ENCODE measurements at regions not wholly inside any gene's neighbourhood (a gene's known extent, or its start where the extent isn't known, plus 50 kb on each side); places are given as distances from the start of the nearest gene placed in this dataset.

GRCh38 chr5:69019668-69020375, 74.0 kb upstream of the SLC30A5 start:
- TF ChIP-seq FOXP2 (optimal IDR thresholded peaks at IDR 0.05; ENCODE audit: borderline replicate concordance, extremely low read depth, extremely low read length, insufficient read depth) (no peak), TAF1 (IDR thresholded peaks at IDR 0.05; ENCODE audit: borderline replicate concordance, insufficient read depth, low read length) (no peak), SIN3A (IDR thresholded peaks at IDR 0.05; ENCODE audit: borderline replicate concordance, insufficient read depth, low read length) (no peak), POLR2AphosphoS5 (IDR thresholded peaks at IDR 0.05; ENCODE audit: low read depth, low read length) (no peak)
- TF ChIP-seq, protein P1, sequence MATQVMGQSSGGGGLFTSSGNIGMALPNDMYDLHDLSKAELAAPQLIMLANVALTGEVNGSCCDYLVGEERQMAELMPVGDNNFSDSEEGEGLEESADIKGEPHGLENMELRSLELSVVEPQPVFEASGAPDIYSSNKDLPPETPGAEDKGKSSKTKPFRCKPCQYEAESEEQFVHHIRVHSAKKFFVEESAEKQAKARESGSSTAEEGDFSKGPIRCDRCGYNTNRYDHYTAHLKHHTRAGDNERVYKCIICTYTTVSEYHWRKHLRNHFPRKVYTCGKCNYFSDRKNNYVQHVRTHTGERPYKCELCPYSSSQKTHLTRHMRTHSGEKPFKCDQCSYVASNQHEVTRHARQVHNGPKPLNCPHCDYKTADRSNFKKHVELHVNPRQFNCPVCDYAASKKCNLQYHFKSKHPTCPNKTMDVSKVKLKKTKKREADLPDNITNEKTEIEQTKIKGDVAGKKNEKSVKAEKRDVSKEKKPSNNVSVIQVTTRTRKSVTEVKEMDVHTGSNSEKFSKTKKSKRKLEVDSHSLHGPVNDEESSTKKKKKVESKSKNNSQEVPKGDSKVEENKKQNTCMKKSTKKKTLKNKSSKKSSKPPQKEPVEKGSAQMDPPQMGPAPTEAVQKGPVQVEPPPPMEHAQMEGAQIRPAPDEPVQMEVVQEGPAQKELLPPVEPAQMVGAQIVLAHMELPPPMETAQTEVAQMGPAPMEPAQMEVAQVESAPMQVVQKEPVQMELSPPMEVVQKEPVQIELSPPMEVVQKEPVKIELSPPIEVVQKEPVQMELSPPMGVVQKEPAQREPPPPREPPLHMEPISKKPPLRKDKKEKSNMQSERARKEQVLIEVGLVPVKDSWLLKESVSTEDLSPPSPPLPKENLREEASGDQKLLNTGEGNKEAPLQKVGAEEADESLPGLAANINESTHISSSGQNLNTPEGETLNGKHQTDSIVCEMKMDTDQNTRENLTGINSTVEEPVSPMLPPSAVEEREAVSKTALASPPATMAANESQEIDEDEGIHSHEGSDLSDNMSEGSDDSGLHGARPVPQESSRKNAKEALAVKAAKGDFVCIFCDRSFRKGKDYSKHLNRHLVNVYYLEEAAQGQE (IDR thresholded peaks at IDR 0.05; ENCODE audit: insufficient read depth in 1 of 2, low read depth in 2 of 2, low read length in 2 of 2) = no peak

- no peak for TF ChIP-seq POLR2AphosphoS5 (IDR thresholded peaks at IDR 0.05; ENCODE audit: low read depth, low read length)
- no peak for TF ChIP-seq SIN3A (IDR thresholded peaks at IDR 0.05; ENCODE audit: borderline replicate concordance, insufficient read depth, low read length)
- TF ChIP-seq TAF1 (IDR thresholded peaks at IDR 0.05; ENCODE audit: borderline replicate concordance, insufficient read depth, low read length) = no peak
- no peak for TF ChIP-seq FOXP2 (optimal IDR thresholded peaks at IDR 0.05; ENCODE audit: borderline replicate concordance, extremely low read depth, extremely low read length, insufficient read depth)
- TF ChIP-seq, protein P1 (IDR thresholded peaks at IDR 0.05; ENCODE audit: insufficient read depth in 1 of 2, low read depth in 2 of 2, low read length in 2 of 2) = no peak
These were observed 69.6 kb upstream of the SLC30A5 start for GRCh38 chr5:69024241-69024651.

GRCh38 chr5:69029292-69029691, 64.5 kb upstream of the SLC30A5 start:
- TF ChIP-seq, protein P1 (IDR thresholded peaks at IDR 0.05; ENCODE audit: insufficient read depth in 1 of 2, low read depth in 2 of 2, low read length in 2 of 2) = no peak
- TF ChIP-seq POLR2AphosphoS5 (IDR thresholded peaks at IDR 0.05; ENCODE audit: low read depth, low read length) (no peak), FOXP2 (optimal IDR thresholded peaks at IDR 0.05; ENCODE audit: borderline replicate concordance, extremely low read depth, extremely low read length, insufficient read depth) (no peak), TAF1 (IDR thresholded peaks at IDR 0.05; ENCODE audit: borderline replicate concordance, insufficient read depth, low read length) (no peak), SIN3A (IDR thresholded peaks at IDR 0.05; ENCODE audit: borderline replicate concordance, insufficient read depth, low read length) (no peak)

DNA sequence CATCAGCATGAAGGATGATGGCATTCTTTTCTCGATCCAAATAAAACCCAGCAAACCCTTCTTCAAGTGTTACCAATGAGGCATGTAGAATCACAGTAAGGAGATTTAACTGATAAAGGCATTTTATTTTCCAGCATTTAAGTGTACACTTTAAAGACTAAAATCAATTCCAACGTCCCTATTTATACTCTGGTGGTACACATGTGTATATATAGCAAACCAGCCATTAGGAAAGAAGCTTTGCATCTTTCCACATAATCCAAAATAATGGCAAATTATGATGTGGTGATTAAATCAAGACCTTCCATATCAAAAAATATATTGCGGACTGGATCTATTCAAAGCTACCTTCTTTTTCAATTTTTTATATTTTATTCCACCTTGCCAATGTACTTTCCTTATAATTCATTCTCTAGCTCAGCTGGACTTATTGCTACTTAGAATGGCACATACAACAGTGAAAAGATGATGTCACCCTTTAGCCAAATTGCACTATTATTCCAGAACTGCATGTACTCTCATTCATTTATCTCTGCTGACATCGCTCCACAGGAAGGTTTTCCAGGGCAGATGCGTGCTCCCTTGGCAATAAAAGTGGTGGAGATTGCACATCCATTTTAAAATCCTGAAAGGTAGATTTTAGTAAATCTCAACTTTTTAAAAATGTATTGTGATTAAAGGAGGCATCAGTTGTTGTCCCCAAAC, 63.3 kb upstream of the SLC30A5 start:
- TF ChIP-seq SIN3A (IDR thresholded peaks at IDR 0.05; ENCODE audit: borderline replicate concordance, insufficient read depth, low read length) (no peak), TAF1 (IDR thresholded peaks at IDR 0.05; ENCODE audit: borderline replicate concordance, insufficient read depth, low read length) (no peak), FOXP2 (optimal IDR thresholded peaks at IDR 0.05; ENCODE audit: borderline replicate concordance, extremely low read depth, extremely low read length, insufficient read depth) (no peak), POLR2AphosphoS5 (IDR thresholded peaks at IDR 0.05; ENCODE audit: low read depth, low read length) (no peak)
- TF ChIP-seq, protein P1 (IDR thresholded peaks at IDR 0.05; ENCODE audit: insufficient read depth in 1 of 2, low read depth in 2 of 2, low read length in 2 of 2) = no peak

Data from PFSK-1 (cell line).